HK-2 (cell line): ENCODE measurements at regions not wholly inside any gene's neighbourhood (a gene's known extent, or its start where the extent isn't known, plus 50 kb on each side); places are given as distances from the start of the nearest gene placed in this dataset.

Source experiments
- DNase-seq: peaks from one replicate; pipeline ENCODE4 v3.0.0-alpha.2; 2018; ENCODE audit not compliant: unreplicated experiment

GRCh38 chr9:12538842-12539579 lies 154.2 kb upstream of the TYRP1 start:
- DNase-seq, result no peak

- DNase-seq, result no peak
Observed at GRCh38 chr9:12539580-12539975, 153.6 kb upstream of the TYRP1 start.

GRCh38 chr9:12544700-12545099 lies 148.5 kb upstream of the TYRP1 start:
- DNase-seq, result no peak

GRCh38 chr9:12554636-12555035 lies 138.5 kb upstream of the TYRP1 start:
- DNase-seq, result peak; percentile 1

GRCh38 chr9:12566404-12567090 lies 126.6 kb upstream of the TYRP1 start:
- no peak for DNase-seq

- no peak for DNase-seq
Observed at GRCh38 chr9:12584656-12585522, 108.3 kb upstream of the TYRP1 start.

- no peak for DNase-seq
Observed at GRCh38 chr9:12595400-12595799, 97.8 kb upstream of the TYRP1 start.

GRCh38 chr9:12604164-12604821 lies 88.9 kb upstream of the TYRP1 start:
- DNase-seq, result no peak

GRCh38 chr9:12612211-12612770 lies 80.9 kb upstream of the TYRP1 start:
- no peak for DNase-seq

GRCh38 chr9:12613071-12613470 lies 80.1 kb upstream of the TYRP1 start:
- DNase-seq, result no peak

- DNase-seq, result no peak
Observed at GRCh38 chr9:12614488-12614887, 78.7 kb upstream of the TYRP1 start.

- DNase-seq, result no peak
Observed at GRCh38 chr9:12618956-12619355, 74.2 kb upstream of the TYRP1 start.

- DNase-seq, result no peak
Observed at GRCh38 chr9:12625844-12626243, 67.3 kb upstream of the TYRP1 start.

GRCh38 chr9:12627096-12627495 lies 66.1 kb upstream of the TYRP1 start:
- no peak for DNase-seq

GRCh38 chr9:12628546-12628945 lies 64.6 kb upstream of the TYRP1 start:
- DNase-seq, result no peak

- DNase-seq, result no peak
Observed at GRCh38 chr9:12629067-12629466, 64.1 kb upstream of the TYRP1 start.

- DNase-seq, result no peak
Observed at GRCh38 chr9:12631866-12632265, 61.3 kb upstream of the TYRP1 start.

- DNase-seq, result peak; percentile 12
Observed at GRCh38 chr9:12633016-12633765, 60.0 kb upstream of the TYRP1 start.

GRCh38 chr9:12640016-12640587 lies 53.1 kb upstream of the TYRP1 start:
- no peak for DNase-seq

- no peak for DNase-seq
Observed at GRCh38 chr9:12640866-12641636, 52.1 kb upstream of the TYRP1 start.
